Astrocyte of the cerebellum (primary cell): ENCODE measurements at regions not wholly inside any gene's neighbourhood (a gene's known extent, or its start where the extent isn't known, plus 50 kb on each side); places are given as distances from the start of the nearest gene placed in this dataset.
"Not testable (repeated sequence)": the region's sequence is repeated elsewhere in the genome, so short reads cannot be mapped to it uniquely, and the experiment has no call there.

Experiments
- DNase-seq: peaks from one replicate; pipeline ENCODE4 v3.0.0-alpha.2; 2011; ENCODE audit warnings: low read depth
- H3K4me3 ChIP-seq: 2 replicates; pipeline ENCODE4 v1.5.1; 2011; ENCODE audit warnings: mild to moderate bottlenecking, low read depth, low read length, moderate library complexity
- CTCF ChIP-seq: IDR thresholded peaks from 2 replicates; pipeline ENCODE4 v1.5.1; 2012; ENCODE audit warnings: low read length, low read depth, moderate library complexity, mild to moderate bottlenecking; ENCODE audit errors: missing control alignments
- in situ Hi-C: cut with HindIII; loops from 2 replicates; pipeline ENCODE4 v1.10.0; 2017; ENCODE audit warnings: low sequenced_read_pairs

GRCh38 chr14:58739674-58740073, 101.9 kb downstream of the DACT1 start:
- DNase-seq, result no peak
- TF ChIP-seq CTCF, result no peak
- in situ Hi-C loops, result no loop called here
- H3K4me3 ChIP-seq, result no peak overlapping the region

GRCh38 chr14:58740379-58740935, 102.7 kb downstream of the DACT1 start:
- no peak overlapping the region for H3K4me3 ChIP-seq
- in situ Hi-C loops, result no loop called here
- no peak for DNase-seq
- no peak for TF ChIP-seq CTCF

GRCh38 chr14:58744801-58745394, 107.1 kb downstream of the DACT1 start:
- no peak for DNase-seq
- in situ Hi-C loops, result no loop called here
- no peak for TF ChIP-seq CTCF
- no peak overlapping the region for H3K4me3 ChIP-seq

- DNase-seq, result peak; percentile 29
- no peak for TF ChIP-seq CTCF
- in situ Hi-C loops, result no loop called here
- H3K4me3 ChIP-seq, result no peak overlapping the region
These were observed 108.5 kb downstream of the DACT1 start for GRCh38 chr14:58746261-58746660.

- in situ Hi-C loops, result no loop called here
- H3K4me3 ChIP-seq, result no peak overlapping the region
- TF ChIP-seq CTCF, result no peak
- DNase-seq, result no peak
These were observed 108.9 kb downstream of the DACT1 start for GRCh38 chr14:58746701-58747100.

GRCh38 chr14:58747181-58747580, 109.4 kb downstream of the DACT1 start:
- TF ChIP-seq CTCF, result no peak
- no peak overlapping the region for H3K4me3 ChIP-seq
- DNase-seq, result peak; percentile 78
- in situ Hi-C loops, result no loop called here

GRCh38 chr14:58748251-58748650, 110.5 kb downstream of the DACT1 start:
- DNase-seq, in situ Hi-C loops, H3K4me3 ChIP-seq: not testable (repeated sequence)
